ENCODE measurements at regions not wholly inside any gene's neighbourhood (a gene's known extent, or its start where the extent isn't known, plus 50 kb on each side); places are given as distances from the start of the nearest gene placed in this dataset.

DNA sequence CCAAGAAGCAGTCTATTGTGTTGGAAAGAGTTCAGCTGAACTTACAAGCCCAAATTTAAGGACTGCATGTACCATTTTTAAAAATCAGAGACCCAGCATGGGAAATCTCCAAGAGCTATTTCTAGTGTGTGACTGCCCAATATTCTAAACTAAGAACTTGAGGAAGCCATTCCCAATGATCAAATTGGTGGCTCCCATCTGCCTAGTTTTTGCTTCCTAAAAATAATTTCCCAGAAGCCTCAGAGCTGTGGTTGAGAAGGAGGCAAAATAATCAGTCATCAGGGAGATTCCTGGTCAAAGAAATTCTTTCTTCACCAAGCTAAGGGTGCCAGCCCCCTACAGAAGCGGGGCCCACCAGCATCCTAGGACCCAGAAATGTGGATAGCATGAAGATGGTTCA is 176.1 kb upstream of the CDH5 start:
- H3K4me2 ChIP-seq (ENCODE audit: low read depth, low read length), result no peak overlapping the region
- CTCF ChIA-PET (ENCODE audit: low intra/inter-chr PET ratio, low total read pairs), result no interaction called here
- H3K36me3 ChIP-seq (replicated peaks in 1 of 2; ENCODE audit: control insufficient read depth in 1 of 2, insufficient read depth in 2 of 2, low read length in 2 of 2), result no peaks in the 10 kb centered on the region
- H3K27ac ChIP-seq (ENCODE audit: extremely low read length, insufficient read depth, low read length), result no peak overlapping the region
- no peak overlapping the region for H3K9ac ChIP-seq (ENCODE audit: insufficient read depth, low read depth, low read length)
- H4K20me1 ChIP-seq (ENCODE audit: insufficient read depth, low read length), result no peaks in the 10 kb centered on the region
- H3K4me3 ChIP-seq (replicated peaks in 1 of 3; ENCODE audit: insufficient read depth in 1 of 3, low read depth in 2 of 3, low read length in 3 of 3), result no peak overlapping the region
- no peak overlapping the region for H2AFZ ChIP-seq (ENCODE audit: low read length)
- in situ Hi-C loops (cut with HindIII; ENCODE audit: extremely low pct_ligation_motif_present, low pct_unique_long_range_greater_than_20kb) (no loop called here), intact Hi-C loops (cut with micrococcal nuclease; ENCODE audit: unreplicated experiment) (no loop called here)
- no peak for ATAC-seq
- no peak for DNase-seq (ENCODE audit: low spot score)
- no peaks in the 10 kb centered on the region for H3K4me1 ChIP-seq (ENCODE audit: insufficient read depth, low read length)
- H3K27me3 ChIP-seq (ENCODE audit: control insufficient read depth in 1 of 2, insufficient read depth in 2 of 2, low read length in 2 of 2), result no peaks in the 10 kb centered on the region
- POLR2A ChIA-PET, result no interaction called here
- no peak for FAIRE-seq
- no peaks in the 10 kb centered on the region for H3K79me2 ChIP-seq (ENCODE audit: insufficient read depth, low read length)
- 0% methylated on average over 1 of the region's 1 CpG for WGBS (ENCODE audit: low lambda C conversion rate)
- H3K9me3 ChIP-seq (ENCODE audit: low read length), result no peaks in the 10 kb centered on the region
- no peak for TF ChIP-seq NFYB (CRISPR knock-in tag; IDR thresholded peaks at IDR 0.05)
- TF ChIP-seq, protein P1, sequence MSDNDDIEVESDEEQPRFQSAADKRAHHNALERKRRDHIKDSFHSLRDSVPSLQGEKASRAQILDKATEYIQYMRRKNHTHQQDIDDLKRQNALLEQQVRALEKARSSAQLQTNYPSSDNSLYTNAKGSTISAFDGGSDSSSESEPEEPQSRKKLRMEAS (IDR thresholded peaks at IDR 0.05), result no peak
- TF ChIP-seq, protein P2, sequence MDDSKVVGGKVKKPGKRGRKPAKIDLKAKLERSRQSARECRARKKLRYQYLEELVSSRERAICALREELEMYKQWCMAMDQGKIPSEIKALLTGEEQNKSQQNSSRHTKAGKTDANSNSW (CRISPR knock-in tag; IDR thresholded peaks at IDR 0.05; ENCODE audit: borderline replicate concordance), result no peak
- no peak for TF ChIP-seq KDM5B (CRISPR knock-in tag; IDR thresholded peaks at IDR 0.05; ENCODE audit: borderline replicate concordance)
- no peak for TF ChIP-seq MXI1 (IDR thresholded peaks at IDR 0.05; ENCODE audit: borderline replicate concordance, low read depth, low read length)
- no peak for TF ChIP-seq ZNF205 (CRISPR knock-in tag; IDR thresholded peaks at IDR 0.05)
- TF ChIP-seq ZFP41 (CRISPR knock-in tag; IDR thresholded peaks at IDR 0.05; ENCODE audit: borderline replicate concordance), result no peak
- no peak for TF ChIP-seq FOXJ3 (CRISPR knock-in tag; IDR thresholded peaks at IDR 0.05; ENCODE audit: borderline replicate concordance)
- TF ChIP-seq, protein P3, sequence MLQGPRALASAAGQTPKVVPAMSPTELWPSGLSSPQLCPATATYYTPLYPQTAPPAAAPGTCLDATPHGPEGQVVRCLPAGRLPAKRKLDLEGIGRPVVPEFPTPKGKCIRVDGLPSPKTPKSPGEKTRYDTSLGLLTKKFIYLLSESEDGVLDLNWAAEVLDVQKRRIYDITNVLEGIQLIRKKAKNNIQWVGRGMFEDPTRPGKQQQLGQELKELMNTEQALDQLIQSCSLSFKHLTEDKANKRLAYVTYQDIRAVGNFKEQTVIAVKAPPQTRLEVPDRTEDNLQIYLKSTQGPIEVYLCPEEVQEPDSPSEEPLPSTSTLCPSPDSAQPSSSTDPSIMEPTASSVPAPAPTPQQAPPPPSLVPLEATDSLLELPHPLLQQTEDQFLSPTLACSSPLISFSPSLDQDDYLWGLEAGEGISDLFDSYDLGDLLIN (CRISPR knock-in tag; IDR thresholded peaks at IDR 0.05; ENCODE audit: borderline replicate concordance), result no peak
- no peak for TF ChIP-seq ZNF263 (CRISPR knock-in tag; IDR thresholded peaks at IDR 0.05)
- TF ChIP-seq MIER3 (CRISPR knock-in tag; IDR thresholded peaks at IDR 0.05; ENCODE audit: borderline replicate concordance), result no peak
- TF ChIP-seq REPIN1 (CRISPR knock-in tag; IDR thresholded peaks at IDR 0.05; ENCODE audit: borderline replicate concordance, low read depth), result no peak
- no peak for TF ChIP-seq CHD2 (IDR thresholded peaks at IDR 0.05; ENCODE audit: low read depth, low read length)
- TF ChIP-seq, protein P4, sequence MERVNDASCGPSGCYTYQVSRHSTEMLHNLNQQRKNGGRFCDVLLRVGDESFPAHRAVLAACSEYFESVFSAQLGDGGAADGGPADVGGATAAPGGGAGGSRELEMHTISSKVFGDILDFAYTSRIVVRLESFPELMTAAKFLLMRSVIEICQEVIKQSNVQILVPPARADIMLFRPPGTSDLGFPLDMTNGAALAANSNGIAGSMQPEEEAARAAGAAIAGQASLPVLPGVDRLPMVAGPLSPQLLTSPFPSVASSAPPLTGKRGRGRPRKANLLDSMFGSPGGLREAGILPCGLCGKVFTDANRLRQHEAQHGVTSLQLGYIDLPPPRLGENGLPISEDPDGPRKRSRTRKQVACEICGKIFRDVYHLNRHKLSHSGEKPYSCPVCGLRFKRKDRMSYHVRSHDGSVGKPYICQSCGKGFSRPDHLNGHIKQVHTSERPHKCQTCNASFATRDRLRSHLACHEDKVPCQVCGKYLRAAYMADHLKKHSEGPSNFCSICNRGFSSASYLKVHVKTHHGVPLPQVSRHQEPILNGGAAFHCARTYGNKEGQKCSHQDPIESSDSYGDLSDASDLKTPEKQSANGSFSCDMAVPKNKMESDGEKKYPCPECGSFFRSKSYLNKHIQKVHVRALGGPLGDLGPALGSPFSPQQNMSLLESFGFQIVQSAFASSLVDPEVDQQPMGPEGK (CRISPR knock-in tag; IDR thresholded peaks at IDR 0.05), result no peak
- BruUV-seq (replicated peaks), result no TSS peak
